ENCODE measurements at regions not wholly inside any gene's neighbourhood (a gene's known extent, or its start where the extent isn't known, plus 50 kb on each side); places are given as distances from the start of the nearest gene placed in this dataset.

DNA sequence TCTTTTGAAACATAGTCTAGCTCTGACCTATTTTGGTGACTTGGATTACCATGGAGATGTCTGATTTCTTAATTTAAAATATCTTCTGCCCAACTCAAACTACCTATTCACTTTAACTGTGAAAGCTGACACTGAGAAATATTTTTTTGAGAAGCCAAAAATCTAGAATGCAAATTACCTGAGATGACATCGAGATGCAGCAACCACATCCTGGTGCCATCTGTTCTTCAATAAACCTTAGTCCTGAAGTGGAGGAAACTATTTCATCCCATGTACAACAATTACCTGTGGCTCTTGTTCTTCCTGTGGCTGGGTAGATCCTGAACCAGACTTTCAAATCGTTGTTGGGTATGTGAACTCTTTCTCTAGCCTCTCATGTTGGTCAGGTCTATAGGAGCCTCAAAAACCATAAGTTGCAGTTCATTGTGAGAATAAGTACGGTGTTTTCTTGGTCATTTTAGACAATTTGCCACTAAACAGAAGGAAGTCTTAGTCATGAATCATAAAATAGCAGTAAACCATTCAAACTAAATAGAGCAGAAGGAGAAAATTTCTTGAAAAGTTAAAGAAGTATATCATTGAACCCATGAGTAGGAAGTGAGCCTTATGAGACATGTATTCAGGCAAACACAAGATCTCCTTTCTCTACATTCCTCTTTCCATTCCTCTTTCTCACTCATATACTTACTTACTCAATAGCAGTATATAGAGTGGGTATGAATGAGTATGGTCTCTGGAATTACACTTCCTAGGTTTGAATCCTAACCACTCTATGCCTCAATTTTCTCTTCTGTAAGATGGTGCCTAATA is 176.0 kb downstream of the HMHB1 start:
- in situ Hi-C loops (cut with MboI; ENCODE audit: low sequenced_read_pairs) = no loop called here

DNA sequence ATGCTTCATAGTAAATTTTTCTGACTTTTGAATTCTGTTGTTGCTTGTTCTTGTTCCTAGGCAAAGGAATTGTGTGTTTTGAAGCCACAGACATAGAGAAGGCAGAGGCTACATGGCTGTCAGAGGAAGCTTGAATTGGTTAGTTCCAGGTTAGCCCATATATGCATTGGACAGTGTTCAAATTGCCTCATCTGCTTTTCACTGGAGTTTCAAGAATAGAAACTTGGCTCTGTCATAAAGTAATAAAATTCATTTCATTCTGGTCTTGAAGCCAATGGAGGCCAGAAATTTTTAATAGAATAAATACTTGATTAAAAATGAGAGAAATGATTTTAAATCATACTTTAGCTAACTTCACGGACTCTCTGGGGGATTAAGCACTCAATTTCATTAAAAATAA is 178.0 kb downstream of the YIPF5 start:
- in situ Hi-C loops (cut with MboI; ENCODE audit: low sequenced_read_pairs) = no loop called here

DNA sequence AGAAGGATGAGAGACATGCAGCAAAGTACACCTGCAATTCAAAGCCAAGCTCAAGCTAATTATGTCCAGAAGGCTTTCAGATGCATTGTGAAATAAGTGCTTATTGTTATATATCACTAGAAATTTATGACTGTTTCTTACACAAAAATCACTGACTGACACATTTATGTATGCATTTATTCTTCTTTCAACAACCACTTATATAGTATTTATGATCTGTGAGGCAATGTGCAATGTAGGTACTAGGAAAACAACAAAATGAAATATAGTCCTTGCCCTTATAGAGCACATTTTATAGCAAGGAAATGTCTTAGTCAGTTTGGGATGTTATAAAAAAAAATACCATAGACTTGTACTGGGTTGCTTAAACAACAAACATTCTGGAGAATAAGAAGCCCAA is 167.6 kb downstream of the YIPF5 start:
- in situ Hi-C loops (cut with MboI; ENCODE audit: low sequenced_read_pairs) = no loop called here

DNA sequence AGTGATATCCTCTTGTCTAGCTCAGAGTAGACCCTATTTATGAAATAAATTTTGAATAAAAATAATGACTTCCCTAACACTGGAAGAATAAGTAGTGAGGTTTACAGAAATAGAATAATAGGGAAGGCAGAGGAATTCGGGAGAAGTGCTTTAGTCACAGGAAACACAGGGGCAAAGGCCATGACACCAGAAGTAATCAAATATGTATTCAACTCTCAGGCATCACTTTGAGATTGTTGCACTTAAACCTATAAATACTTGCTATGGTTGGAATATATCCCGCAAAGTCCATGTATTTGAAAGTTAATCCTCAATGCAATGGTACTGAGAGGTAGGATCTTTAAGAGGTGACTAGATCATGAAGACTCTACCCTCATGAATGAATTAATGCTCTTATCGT is 166.8 kb downstream of the YIPF5 start:
- in situ Hi-C loops (cut with MboI; ENCODE audit: low sequenced_read_pairs) = no loop called here

DNA sequence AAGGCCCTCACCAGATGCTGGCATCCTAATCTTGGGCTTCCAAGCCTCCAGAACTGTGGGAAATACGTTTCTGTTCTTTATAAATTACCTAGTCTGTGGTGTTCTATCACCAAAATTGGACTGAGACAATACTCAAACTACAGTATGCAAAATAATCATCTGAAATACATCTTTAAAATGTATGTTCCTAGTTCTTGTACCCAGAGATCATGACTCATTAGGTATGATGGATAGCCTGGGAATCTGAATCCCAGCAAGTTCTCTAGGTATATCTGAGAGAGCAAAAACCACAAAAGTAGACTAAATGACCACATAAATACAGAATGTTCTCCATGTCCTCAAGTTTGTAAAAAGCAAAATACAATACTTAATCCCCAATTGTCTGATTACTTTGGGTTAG is 166.3 kb downstream of the YIPF5 start:
- in situ Hi-C loops (cut with MboI; ENCODE audit: low sequenced_read_pairs) = no loop called here

DNA sequence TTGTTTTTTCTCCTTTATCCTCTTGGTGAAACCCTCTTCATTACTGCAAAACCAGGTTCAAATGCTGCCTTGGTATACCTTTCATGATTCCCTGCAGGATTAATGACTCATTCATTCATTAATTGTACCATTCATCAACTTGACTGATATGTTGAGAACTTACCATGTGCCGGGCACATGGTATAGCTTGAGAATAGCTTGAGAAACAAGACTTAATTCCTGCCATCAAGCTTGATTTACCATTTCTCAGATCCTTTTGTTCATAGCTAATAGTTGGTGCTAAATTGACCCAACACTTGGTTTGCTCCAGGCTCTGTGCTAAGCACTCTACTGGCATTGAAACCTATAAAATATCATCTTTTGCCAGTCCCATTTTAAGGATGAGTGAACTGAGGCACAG is 165.7 kb downstream of the YIPF5 start:
- in situ Hi-C loops (cut with MboI; ENCODE audit: low sequenced_read_pairs) = no loop called here

DNA sequence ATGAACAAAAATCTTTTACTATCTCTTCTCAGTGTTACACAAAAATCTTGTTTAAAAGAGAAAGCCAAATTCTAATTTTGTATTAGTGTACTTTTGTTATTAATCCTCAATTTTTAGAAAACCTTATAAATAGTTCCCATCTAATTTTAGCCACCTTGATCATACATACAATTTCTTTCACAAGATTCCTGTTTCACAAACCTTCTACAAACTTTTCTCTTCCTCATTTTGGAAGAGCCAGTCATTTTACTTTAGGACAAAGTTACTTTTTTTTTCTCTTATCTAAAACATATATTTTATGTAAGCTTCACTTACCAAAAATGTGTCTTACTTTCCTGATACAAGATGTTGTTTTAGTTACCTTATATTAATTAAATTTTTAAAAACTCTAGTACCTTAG is 161.3 kb downstream of the YIPF5 start:
- in situ Hi-C loops (cut with MboI; ENCODE audit: low sequenced_read_pairs) = no loop called here

DNA sequence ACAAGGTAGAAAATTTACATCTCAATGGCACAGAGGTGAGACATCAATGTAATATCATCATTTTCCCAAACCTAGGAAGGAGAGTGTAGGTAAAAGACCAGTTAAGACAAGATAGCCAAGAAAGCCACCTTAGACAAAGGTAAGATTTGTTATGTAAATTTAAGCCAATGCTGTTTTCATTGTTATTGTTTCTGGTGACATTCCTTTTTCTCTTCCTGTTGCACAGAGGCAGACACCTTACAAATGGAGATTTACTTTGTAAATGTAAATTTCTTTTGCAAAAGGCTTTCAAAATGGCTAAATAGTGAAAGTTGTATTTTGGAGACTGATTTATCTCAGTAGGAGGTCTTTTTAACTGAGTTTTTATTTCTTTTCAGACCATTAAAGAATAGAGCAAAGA is 159.1 kb downstream of the YIPF5 start:
- in situ Hi-C loops (cut with MboI; ENCODE audit: low sequenced_read_pairs) = no loop called here

DNA sequence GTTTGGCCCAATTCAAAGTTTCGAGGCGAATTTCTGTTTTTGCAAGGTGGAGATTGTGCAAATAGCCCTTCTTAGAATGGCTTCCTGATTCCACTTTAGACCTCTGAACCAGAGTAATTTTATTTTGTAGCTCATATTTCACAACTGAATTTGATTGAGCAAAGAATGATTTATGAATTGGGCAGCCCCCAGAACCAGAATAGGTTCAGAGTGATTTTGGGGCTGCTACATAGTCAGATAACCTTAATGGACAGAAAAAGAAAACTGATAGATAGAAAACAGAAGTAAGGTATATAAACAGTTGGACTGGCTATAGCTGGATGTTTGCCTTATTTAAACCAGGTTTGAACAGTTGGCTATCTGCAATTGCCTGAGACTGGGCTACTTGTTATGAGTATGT is 156.6 kb downstream of the YIPF5 start:
- in situ Hi-C loops (cut with MboI; ENCODE audit: low sequenced_read_pairs) = no loop called here

DNA sequence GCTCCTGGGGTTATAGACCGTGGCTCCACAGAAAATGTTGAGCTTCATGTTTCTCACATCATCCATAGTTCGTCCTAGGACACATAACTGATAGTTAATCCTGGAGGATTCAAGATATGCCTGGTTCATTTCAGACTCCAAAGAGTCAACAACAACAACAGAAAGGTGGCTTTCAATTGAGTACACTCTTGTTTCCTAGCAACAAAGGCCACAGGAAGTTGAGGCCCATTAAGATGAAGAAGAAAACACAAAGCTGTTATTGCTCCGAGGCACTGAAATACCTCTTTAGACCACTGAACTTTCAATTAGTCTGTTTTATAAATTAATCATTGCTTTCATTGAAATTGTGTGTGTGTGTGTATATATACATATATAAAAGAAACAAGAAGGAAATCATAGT is 154.5 kb downstream of the YIPF5 start:
- in situ Hi-C loops (cut with MboI; ENCODE audit: low sequenced_read_pairs) = no loop called here

DNA sequence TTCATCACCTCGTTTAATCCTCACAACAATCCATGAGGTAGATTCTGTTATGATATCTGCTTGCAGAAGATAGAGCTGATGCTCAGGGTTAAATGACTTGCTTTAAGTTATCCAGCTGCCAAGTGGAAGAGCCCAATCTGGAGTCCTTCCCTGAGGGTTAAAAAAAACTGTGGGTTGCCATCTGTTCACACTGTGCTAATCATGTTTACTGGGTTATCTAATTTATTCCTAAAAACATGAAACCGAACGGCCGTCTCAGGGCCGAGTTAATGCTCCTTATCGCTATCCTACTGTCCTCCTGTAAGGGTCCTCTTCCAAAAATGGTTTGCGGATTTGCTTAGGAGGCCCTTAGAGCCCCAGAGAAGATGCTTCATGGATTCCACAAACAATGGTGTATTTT is 153.3 kb downstream of the YIPF5 start:
- in situ Hi-C loops (cut with MboI; ENCODE audit: low sequenced_read_pairs) = no loop called here

DNA sequence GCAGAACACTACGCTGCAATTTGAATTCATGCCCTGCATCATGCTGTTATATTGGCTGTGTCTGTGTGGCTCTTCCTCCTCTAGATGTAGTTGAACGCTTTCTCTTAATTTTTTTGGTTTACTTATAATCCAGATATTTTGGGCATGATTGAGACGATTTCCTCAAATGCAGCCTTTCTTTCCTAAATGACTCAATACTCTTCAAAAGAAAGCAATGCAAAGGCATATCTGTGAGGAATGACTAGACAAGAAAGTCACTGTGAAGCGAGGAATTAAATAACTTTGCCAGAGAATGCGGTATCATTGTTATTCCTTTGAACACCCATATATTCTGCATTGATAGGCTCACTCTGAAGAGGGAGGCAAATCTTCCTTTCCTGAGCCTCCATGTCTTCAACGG is 152.8 kb downstream of the YIPF5 start:
- in situ Hi-C loops (cut with MboI; ENCODE audit: low sequenced_read_pairs) = no loop called here

DNA sequence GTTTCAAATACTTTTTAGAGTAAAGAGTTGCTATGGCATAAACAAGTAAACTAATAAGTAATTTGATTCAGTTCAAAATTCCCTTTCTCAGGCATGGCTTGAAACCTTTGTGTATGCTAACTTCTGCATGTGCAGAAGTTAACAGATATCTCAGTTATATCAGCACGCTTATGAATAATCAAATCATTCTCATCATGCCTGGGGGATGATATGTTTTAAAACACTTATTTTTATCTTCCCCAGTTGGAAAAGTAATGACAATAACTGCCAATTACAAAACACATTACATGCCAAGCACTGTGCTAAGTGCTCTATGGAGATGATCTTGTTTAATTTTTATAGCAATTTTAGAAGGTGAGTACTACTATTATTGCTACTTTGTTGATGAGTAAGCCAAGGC is 146.4 kb downstream of the YIPF5 start:
- in situ Hi-C loops (cut with MboI; ENCODE audit: low sequenced_read_pairs) = no loop called here

DNA sequence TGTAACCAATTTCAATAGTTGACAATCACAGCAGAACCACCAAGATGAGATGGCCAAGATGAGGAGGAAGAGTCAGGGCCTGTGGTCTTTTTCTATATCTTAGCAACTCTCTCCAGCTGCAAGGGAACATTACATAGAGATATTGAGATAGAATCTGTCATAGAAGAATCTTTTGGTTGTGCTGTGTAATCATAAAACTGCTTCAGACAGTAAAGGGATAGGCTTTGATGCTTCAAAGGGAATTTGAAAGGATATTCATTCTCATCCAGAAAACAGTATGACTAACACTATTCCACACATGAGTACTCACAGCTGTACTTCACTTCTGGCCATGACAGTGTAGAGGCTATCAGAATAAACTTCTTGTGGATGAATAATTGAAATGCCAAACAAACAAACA is 145.9 kb downstream of the YIPF5 start:
- in situ Hi-C loops (cut with MboI; ENCODE audit: low sequenced_read_pairs) = no loop called here

DNA sequence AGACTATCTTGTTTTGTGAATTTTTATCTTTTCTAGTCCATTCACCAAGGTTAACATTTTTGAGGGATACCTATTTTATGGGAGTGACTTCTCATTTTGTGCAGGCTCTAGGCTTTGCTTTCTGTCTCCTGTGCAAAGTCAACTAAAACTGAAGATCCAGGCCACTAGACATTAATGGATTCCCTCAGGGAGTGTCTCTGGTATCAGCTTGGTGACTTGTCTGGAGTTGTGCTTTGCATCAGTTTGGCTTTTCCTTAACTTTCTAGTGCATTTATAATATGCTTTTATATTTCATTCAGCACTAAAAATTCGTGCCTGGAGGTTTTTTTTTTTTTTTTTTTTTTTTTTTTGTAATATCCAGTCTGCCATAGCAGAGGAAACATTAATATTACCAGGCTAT is 144.2 kb downstream of the YIPF5 start:
- in situ Hi-C loops (cut with MboI; ENCODE audit: low sequenced_read_pairs) = no loop called here

DNA sequence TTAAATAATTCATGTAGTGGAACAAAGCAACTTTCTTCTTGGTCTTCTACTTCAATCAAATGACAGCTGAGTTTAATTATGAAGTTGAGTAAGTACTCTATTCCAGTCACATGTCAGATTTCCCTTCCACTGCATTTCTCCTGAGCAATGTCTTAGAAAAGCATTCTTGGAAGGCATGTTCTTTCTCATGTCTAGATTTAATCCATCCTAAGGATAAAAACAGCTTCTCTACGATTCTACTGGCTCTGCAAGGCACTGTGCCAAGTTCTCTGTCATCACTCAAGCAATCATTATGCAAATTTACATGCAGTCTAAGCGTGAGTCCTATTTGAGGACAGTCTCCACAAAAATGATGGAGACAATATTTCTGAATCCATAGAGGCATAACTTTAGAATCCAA is 142.4 kb downstream of the YIPF5 start:
- in situ Hi-C loops (cut with MboI; ENCODE audit: low sequenced_read_pairs) = no loop called here

DNA sequence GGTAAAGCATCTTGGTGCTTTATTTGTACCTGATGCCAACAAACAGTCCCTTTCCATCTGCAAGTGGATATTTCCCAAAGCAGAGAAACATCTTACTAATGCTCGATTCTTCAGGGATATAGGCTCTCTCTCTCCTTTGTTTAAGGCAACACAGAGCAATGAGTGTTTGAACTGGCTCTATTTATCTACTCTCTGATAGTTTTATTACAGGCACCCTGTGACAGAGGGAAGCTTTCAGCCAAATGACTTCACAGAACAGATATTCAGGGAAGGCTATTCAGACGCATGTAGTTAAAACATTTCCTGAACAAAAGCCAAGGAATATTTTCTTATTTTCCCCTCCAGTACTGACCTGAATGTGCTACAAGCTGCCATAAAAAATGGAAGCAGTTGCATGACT is 141.8 kb downstream of the YIPF5 start:
- in situ Hi-C loops (cut with MboI; ENCODE audit: low sequenced_read_pairs) = no loop called here

DNA sequence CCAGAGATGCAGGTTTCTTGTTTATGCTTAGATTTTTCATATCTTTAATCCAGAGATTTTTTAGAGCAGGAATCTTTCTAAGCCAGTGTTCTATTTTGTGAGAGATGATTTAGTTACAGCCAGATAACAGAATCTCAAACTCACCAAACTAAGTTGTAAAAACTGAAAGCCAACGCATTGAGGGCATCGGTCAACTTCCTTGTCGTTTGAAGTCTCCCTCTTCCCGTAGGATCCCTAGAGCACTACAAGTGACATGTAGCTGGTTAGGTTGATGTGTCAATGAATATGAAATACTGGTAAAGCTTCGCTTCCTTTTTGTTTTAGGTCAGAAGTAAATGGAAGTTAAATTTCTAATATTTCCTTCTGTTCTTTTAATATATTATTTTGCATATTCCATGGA is 139.6 kb downstream of the YIPF5 start:
- in situ Hi-C loops (cut with MboI; ENCODE audit: low sequenced_read_pairs) = no loop called here

DNA sequence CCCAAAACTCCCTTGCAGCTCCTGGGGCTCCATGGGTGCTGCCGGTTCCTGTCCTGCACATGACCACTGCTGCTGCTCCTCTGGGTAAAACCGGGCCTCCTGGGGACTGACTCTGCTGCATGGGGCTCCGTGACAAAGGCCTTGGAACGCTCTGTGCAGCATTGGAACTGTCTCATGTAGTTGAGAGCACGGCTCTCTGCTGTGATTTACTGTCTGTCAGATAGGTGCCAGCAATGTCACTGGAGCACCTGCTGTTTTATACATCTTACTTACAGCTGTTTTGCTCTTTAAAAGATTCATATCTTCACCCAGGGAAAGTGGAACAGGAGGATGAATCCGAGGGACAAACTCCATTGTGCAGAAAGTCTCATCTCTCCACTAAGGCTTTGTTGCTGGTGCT is 138.1 kb downstream of the YIPF5 start:
- in situ Hi-C loops (cut with MboI; ENCODE audit: low sequenced_read_pairs) = no loop called here

DNA sequence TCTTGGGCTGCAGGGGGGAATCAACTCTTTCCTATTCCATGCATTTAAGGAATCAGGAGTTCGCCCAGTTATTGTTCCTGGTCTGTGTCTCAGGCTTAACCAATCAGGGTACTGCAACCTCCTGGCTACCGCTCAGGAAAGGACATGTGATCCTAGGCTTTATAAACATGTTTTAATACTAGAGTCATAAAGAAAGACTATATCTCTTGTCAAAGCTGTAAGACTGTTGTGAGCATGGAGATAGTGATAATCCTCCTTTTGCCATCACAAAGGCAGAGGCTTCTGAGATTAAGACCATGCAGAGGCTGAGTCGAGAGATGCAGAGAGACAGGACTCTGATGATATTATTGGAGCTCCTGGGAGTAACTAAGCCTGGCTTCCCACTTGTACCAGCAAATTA is 137.0 kb downstream of the YIPF5 start:
- in situ Hi-C loops (cut with MboI; ENCODE audit: low sequenced_read_pairs) = no loop called here

DNA sequence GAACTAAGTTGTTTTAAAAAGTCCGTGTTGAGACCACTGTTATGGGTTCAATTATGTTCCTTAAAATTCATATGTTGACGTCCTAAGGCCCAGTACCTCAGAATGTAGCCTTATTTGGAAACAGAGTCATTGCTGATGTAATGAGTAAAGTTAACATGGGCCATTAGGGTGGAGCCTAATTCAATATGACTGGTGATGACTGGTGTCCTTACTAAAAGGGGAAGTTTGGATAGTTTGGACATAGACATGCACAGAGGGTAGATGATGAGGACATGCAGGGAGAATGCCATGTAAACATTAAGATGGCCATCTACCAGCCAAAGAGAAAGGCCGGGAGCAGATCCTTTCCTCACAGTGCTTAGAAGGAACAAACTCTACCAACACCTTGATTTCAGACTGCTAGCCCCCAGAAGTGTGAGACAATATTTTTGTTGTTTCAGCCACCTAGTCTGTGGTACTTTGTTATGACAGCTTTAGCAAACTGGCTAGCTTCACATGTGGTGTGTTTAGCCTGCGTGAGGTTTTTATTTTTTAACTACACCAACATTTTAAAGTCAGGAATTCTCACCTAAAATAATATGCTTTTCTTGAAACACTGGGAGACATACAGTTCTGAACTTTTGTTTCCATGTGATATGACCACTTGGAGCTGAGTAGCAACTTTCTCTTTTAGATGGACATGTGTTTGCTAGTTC is 135.3 kb downstream of the YIPF5 start:
- in situ Hi-C loops (cut with MboI; ENCODE audit: low sequenced_read_pairs) = no loop called here

DNA sequence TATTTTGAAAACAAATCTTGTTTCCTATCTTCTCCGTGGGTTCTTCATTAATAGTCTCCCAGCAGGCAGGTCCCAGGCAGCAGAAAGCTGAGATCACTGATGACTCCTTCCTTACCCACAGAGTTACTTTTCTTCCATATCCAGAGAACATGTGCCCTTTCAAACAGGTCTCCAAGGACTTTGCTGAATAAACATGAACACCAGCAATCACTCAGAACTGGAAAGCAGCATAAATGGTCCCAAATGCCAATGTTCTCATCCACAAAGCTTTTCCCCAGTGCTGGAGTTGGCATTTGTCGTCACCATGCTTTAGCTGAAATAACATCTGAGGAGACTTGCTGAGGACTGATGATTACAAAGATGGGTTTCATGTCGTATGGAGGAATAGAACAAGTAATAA is 134.0 kb downstream of the YIPF5 start:
- in situ Hi-C loops (cut with MboI; ENCODE audit: low sequenced_read_pairs) = no loop called here

All from HL-60/S4 (cell line).